ENCODE measurements at regions not wholly inside any gene's neighbourhood (a gene's known extent, or its start where the extent isn't known, plus 50 kb on each side); places are given as distances from the start of the nearest gene placed in this dataset.

DNA sequence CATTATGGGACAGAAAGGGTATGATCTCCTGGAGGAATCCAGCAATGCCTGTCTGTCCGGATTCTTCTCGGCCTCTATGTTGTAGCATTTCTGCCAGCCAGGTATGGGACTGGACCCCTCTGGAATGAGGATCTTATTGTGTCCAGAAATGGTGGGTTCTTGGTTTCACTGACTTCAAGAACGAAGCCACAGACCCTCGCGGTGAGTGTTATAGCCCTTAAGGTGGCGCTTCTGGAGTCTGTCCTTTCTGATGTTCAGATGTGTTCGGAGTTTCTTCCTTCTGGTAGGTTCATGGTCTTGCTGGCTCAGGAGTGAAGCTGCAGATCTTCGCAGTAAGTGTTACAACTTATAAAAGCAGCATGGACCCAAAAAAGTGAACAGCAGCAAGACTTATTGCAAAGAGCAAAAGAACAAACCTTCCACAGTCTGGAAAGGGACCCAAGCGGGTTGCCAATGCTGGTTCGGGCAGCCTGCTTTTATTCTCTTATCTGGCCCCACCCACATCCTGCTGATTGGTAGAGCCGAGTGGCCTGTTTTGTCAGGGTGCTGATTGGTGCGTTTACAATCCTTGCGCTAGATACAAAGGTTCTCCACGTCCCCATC lies 62.3 kb upstream of the IER3 start:
- no peak for DNase-seq

- no peak for DNase-seq
Measured at GRCh38 chr6:30804333-30804732, 60.0 kb upstream of the IER3 start.

DNA sequence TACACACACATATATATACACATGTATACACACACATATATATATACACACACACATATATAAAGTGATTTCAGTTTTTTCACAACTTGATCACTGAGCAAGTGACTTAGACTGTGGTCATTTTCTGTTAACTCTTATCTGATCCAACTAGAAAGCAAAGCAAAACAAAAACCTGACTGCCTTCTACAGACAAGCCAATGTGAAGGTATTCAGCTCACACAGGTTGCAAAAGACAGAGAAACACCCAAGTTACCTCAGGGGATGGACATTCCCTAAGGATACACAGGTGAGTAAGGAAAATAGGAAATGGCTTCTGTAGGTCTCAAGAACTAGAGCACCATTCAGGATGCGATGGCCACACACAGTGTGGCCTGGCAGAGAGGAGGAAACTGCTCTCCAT lies 58.4 kb upstream of the IER3 start:
- DNase-seq, result no peak

- DNase-seq, result no peak
Measured at GRCh38 chr6:30801950-30802349, 57.6 kb upstream of the IER3 start.

GRCh38 chr6:30800871-30801270 lies 56.5 kb upstream of the IER3 start:
- no peak for DNase-seq

GRCh38 chr6:30799210-30799609 lies 54.9 kb upstream of the IER3 start:
- no peak for DNase-seq

- DNase-seq, result no peak
Measured at GRCh38 chr6:30798494-30798893, 54.1 kb upstream of the IER3 start.

DNA sequence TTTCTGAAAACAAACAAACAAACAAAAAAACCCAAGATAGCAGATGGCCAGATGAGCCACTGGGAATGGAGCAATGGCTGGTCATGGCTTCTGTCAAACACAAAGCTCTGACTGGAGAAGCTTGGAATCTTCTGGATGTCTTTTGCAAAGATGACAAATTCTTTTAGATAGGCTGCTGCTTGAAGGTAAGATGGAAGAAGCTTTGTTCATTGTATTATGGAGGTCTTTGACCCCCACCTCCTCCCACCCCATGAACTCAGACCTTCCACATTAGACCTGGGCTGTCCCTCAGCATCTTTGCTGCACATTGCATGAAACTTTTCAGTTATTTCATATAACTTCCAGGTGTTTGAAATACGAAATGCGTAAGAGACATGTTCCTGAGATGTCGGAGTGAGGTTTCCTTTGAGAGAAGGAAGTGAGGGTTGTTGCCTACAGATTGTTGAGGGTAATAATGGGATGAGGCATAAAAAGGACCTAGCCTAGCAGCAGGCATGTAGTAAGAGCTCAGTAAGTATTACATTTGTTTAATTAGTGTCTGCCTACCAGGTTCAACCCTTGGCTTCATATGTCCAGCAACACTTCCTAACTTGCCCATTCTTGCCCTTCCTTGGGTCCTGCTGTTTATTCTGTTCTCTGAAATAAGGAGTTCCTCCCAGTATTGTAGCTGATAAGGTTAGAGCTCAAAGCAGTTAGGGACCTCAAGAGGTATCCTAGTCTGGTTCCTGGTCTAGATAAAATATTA lies 51.4 kb upstream of the IER3 start:
- DNase-seq, result no peak

Data from bone marrow (tissue), 2 donors.